HEK293T (cell line): ENCODE measurements at regions not wholly inside any gene's neighbourhood (a gene's known extent, or its start where the extent isn't known, plus 50 kb on each side); places are given as distances from the start of the nearest gene placed in this dataset.

ENCODE experiments used
- ARNT ChIP-seq: fragments of 450-650 bp; IDR thresholded peaks from 2 replicates; pipeline ENCODE4 v1.6.1; 2017; ENCODE audit warnings: mild to moderate bottlenecking
- FOXK2 ChIP-seq: fragments of 450-650 bp; IDR thresholded peaks from 2 replicates; pipeline ENCODE4 v1.6.1; 2016; ENCODE audit warnings: mild to moderate bottlenecking
- FOXM1 ChIP-seq: fragments of 450-650 bp; IDR thresholded peaks from 2 replicates; pipeline ENCODE4 v1.6.1; 2017; ENCODE audit warnings: mild to moderate bottlenecking, borderline replicate concordance
- SP1 ChIP-seq: fragments of 450-650 bp; IDR thresholded peaks from 2 replicates; pipeline ENCODE4 v1.6.1; 2017
- SUZ12 ChIP-seq: fragments of 450-650 bp; IDR thresholded peaks from 2 replicates; pipeline ENCODE4 v1.6.1; 2016; ENCODE audit warnings: mild to moderate bottlenecking

DNA sequence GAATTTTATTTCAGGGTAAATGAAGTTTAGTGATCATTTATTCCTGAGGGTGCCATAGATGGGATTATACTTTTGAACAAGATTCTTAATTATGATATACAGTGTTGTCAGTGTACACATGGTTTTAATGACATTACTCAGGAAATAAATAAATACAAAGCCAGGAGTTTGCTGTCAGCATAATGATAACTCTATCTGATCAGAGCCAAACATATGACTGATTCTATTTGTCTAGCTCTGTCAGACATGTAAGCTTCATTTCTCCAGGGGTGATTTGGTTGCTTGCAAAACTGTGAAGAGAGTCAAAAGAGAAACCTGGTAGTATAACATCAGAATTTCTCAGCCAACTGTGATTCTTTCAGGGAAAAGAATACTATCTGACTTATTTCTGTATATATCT is 1425.8 kb upstream of the C9orf72 start:
- TF ChIP-seq SP1, result no peak
- TF ChIP-seq SUZ12, result no peak
- no peak for TF ChIP-seq ARNT
- no peak for TF ChIP-seq FOXK2
- no peak for TF ChIP-seq FOXM1
